C4-2B (cell line): ENCODE measurements at regions not wholly inside any gene's neighbourhood (a gene's known extent, or its start where the extent isn't known, plus 50 kb on each side); places are given as distances from the start of the nearest gene placed in this dataset.

Experiments used
- CTCF ChIP-seq: fragments of 450-650 bp; conservative IDR thresholded peaks from 2 replicates; pipeline ENCODE4 v1.5.1; 2017; ENCODE audit warnings: mild to moderate bottlenecking
- ZFX ChIP-seq: fragments of 450-650 bp; IDR thresholded peaks from 2 replicates; pipeline ENCODE4 v1.6.1; 2017

- TF ChIP-seq CTCF (no peak), ZFX (no peak)
Measured at GRCh38 chr18:72171596-72171995, 372.5 kb downstream of the CBLN2 start.
